ENCODE measurements at regions not wholly inside any gene's neighbourhood (a gene's known extent, or its start where the extent isn't known, plus 50 kb on each side); places are given as distances from the start of the nearest gene placed in this dataset.

- no peak overlapping the region for H2AK5ac ChIP-seq (ENCODE audit: low read length)
- H3K4ac ChIP-seq (ENCODE audit: low read depth, low read length) = no peak overlapping the region
- no peak overlapping the region for H4K8ac ChIP-seq (ENCODE audit: low read depth, low read length)
- no CpG with 5 or more reads among the region's 5 CpGs for WGBS (ENCODE audit: extremely low coverage, insufficient coverage, low lambda C conversion rate)
- no peak for DNase-seq
- no peaks in the 10 kb centered on the region for H3K36me3 ChIP-seq (ENCODE audit: control insufficient read depth, insufficient read depth, low read length)
- H3K4me3 ChIP-seq (ENCODE audit: low read length) = no peak overlapping the region
- no peak overlapping the region for H3K9ac ChIP-seq (ENCODE audit: low read length)
- no peaks in the 10 kb centered on the region for H3K79me1 ChIP-seq (ENCODE audit: low read length)
- H2BK120ac ChIP-seq (ENCODE audit: low read depth, low read length) = no peak overlapping the region
- no peak overlapping the region for H4K5ac ChIP-seq (ENCODE audit: low read length)
- no peak overlapping the region for H2BK5ac ChIP-seq (ENCODE audit: low read length)
- no peak overlapping the region for H3K4me2 ChIP-seq (ENCODE audit: low read length)
- H3K27ac ChIP-seq (ENCODE audit: low read depth, low read length) = no peak overlapping the region
- H3K56ac ChIP-seq (ENCODE audit: low read length) = no peak overlapping the region
- no peaks in the 10 kb centered on the region for H3K79me2 ChIP-seq (ENCODE audit: control insufficient read depth, insufficient read depth, low read length)
- no peak overlapping the region for H2BK15ac ChIP-seq (replicated peaks; ENCODE audit: low read depth)
- no peaks in the 10 kb centered on the region for H3K27me3 ChIP-seq (ENCODE audit: insufficient read depth, low read length, poor library complexity)
- H3K23ac ChIP-seq (ENCODE audit: low read length) = no peak overlapping the region
- no peak overlapping the region for H3K18ac ChIP-seq (ENCODE audit: low read length)
- H3K4me1 ChIP-seq (ENCODE audit: control insufficient read depth, low read depth, low read length) = peaks cover 3% of the 10 kb centered on the region
Measured at GRCh38 chr2:36253086-36253485, 102.5 kb upstream of the CRIM1 start.

- Histone ChIP-seq H4K5ac (ENCODE audit: low read length) (no peak overlapping the region), H3K27me3 (ENCODE audit: insufficient read depth, low read length, poor library complexity) (no peaks in the 10 kb centered on the region), H3K36me3 (ENCODE audit: control insufficient read depth, insufficient read depth, low read length) (no peaks in the 10 kb centered on the region), H3K4ac (ENCODE audit: low read depth, low read length) (no peak overlapping the region), H2BK5ac (ENCODE audit: low read length) (no peak overlapping the region), H3K4me3 (ENCODE audit: low read length) (no peak overlapping the region), H3K4me1 (ENCODE audit: control insufficient read depth, low read depth, low read length) (no peaks in the 10 kb centered on the region), H2BK120ac (ENCODE audit: low read depth, low read length) (no peak overlapping the region), H3K9ac (ENCODE audit: low read length) (no peak overlapping the region), H4K8ac (ENCODE audit: low read depth, low read length) (no peak overlapping the region), H3K79me2 (ENCODE audit: control insufficient read depth, insufficient read depth, low read length) (no peaks in the 10 kb centered on the region), H2AK5ac (ENCODE audit: low read length) (no peak overlapping the region), H3K56ac (ENCODE audit: low read length) (no peak overlapping the region), H2BK15ac (replicated peaks; ENCODE audit: low read depth) (no peak overlapping the region), H3K18ac (ENCODE audit: low read length) (no peak overlapping the region), H3K79me1 (ENCODE audit: low read length) (no peaks in the 10 kb centered on the region), H3K27ac (ENCODE audit: low read depth, low read length) (no peak overlapping the region), H3K23ac (ENCODE audit: low read length) (no peak overlapping the region), H3K4me2 (ENCODE audit: low read length) (no peak overlapping the region)
- WGBS (ENCODE audit: extremely low coverage, insufficient coverage, low lambda C conversion rate) = no CpG with 5 or more reads among the region's 2 CpGs
- DNase-seq = no peak
Measured at GRCh38 chr2:36246320-36246990, 109.1 kb upstream of the CRIM1 start.

DNA sequence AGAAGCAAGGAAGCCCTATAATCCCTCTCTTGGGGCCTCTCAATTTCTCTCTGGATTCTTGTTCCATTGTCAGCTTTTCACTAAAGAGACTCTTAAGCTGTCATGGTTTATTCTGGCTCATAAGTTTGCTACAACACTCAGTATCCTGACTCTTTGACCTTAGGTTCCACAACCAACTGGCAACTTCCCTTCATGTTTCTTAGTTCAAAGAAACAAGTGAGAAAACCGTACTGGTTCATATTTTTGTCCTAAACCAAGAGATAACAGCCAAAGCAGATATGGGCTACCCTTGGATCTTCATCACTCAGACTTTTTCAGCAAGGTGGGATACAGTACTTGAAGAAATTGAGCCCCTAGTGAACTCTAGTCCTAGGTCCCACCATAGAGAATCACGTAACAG lies 109.9 kb upstream of the CRIM1 start:
- H3K79me2 ChIP-seq (ENCODE audit: control insufficient read depth, insufficient read depth, low read length) = no peaks in the 10 kb centered on the region
- no peaks in the 10 kb centered on the region for H3K36me3 ChIP-seq (ENCODE audit: control insufficient read depth, insufficient read depth, low read length)
- H2BK120ac ChIP-seq (ENCODE audit: low read depth, low read length) = no peak overlapping the region
- no peak overlapping the region for H3K18ac ChIP-seq (ENCODE audit: low read length)
- H3K4me2 ChIP-seq (ENCODE audit: low read length) = no peak overlapping the region
- H3K4ac ChIP-seq (ENCODE audit: low read depth, low read length) = no peak overlapping the region
- H4K5ac ChIP-seq (ENCODE audit: low read length) = no peak overlapping the region
- H3K27ac ChIP-seq (ENCODE audit: low read depth, low read length) = no peak overlapping the region
- H3K9ac ChIP-seq (ENCODE audit: low read length) = no peak overlapping the region
- no peak overlapping the region for H2AK5ac ChIP-seq (ENCODE audit: low read length)
- H3K79me1 ChIP-seq (ENCODE audit: low read length) = no peaks in the 10 kb centered on the region
- DNase-seq = no peak
- H2BK15ac ChIP-seq (replicated peaks; ENCODE audit: low read depth) = no peak overlapping the region
- no peak overlapping the region for H2BK5ac ChIP-seq (ENCODE audit: low read length)
- no peak overlapping the region for H3K23ac ChIP-seq (ENCODE audit: low read length)
- no CpG with 5 or more reads among the region's 2 CpGs for WGBS (ENCODE audit: extremely low coverage, insufficient coverage, low lambda C conversion rate)
- no peak overlapping the region for H3K4me3 ChIP-seq (ENCODE audit: low read length)
- no peak overlapping the region for H3K56ac ChIP-seq (ENCODE audit: low read length)
- H4K8ac ChIP-seq (ENCODE audit: low read depth, low read length) = no peak overlapping the region
- no peaks in the 10 kb centered on the region for H3K4me1 ChIP-seq (ENCODE audit: control insufficient read depth, low read depth, low read length)
- no peaks in the 10 kb centered on the region for H3K27me3 ChIP-seq (ENCODE audit: insufficient read depth, low read length, poor library complexity)

GRCh38 chr2:36238106-36238505 lies 117.5 kb upstream of the CRIM1 start:
- Histone ChIP-seq H3K36me3 (ENCODE audit: control insufficient read depth, insufficient read depth, low read length) (no peaks in the 10 kb centered on the region), H4K8ac (ENCODE audit: low read depth, low read length) (no peak overlapping the region), H3K9ac (ENCODE audit: low read length) (no peak overlapping the region)

DNA sequence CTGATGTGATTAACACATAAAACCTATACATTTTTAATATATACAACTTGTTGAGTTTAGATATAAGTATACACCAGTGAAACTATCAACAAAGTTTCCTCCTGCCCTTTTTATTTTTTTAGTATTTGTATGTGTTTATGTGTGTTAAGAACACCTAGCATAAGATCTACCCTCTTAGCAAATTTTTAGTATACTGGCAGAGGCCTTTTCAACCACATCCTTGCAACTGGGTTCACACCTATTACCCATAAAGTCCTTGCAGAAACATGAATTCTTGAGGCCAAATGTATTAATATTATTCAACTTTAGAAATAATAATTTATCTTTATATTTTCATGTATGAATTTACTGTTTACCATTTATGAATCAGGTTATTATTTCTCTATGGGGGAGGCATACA lies 119.7 kb upstream of the CRIM1 start:
- Histone ChIP-seq H3K18ac (ENCODE audit: low read length) (no peak overlapping the region), H3K36me3 (ENCODE audit: control insufficient read depth, insufficient read depth, low read length) (no peaks in the 10 kb centered on the region), H4K5ac (ENCODE audit: low read length) (no peak overlapping the region), H3K79me2 (ENCODE audit: control insufficient read depth, insufficient read depth, low read length) (no peaks in the 10 kb centered on the region), H3K4me2 (ENCODE audit: low read length) (no peak overlapping the region), H2BK5ac (ENCODE audit: low read length) (no peak overlapping the region), H2AK5ac (ENCODE audit: low read length) (no peak overlapping the region), H3K56ac (ENCODE audit: low read length) (no peak overlapping the region), H3K23ac (ENCODE audit: low read length) (no peak overlapping the region), H3K79me1 (ENCODE audit: low read length) (no peaks in the 10 kb centered on the region), H2BK120ac (ENCODE audit: low read depth, low read length) (no peak overlapping the region), H4K8ac (ENCODE audit: low read depth, low read length) (no peak overlapping the region), H2BK15ac (replicated peaks; ENCODE audit: low read depth) (no peak overlapping the region), H3K4me3 (ENCODE audit: low read length) (no peak overlapping the region), H3K9ac (ENCODE audit: low read length) (no peak overlapping the region), H3K27me3 (ENCODE audit: insufficient read depth, low read length, poor library complexity) (no peaks in the 10 kb centered on the region), H3K27ac (ENCODE audit: low read depth, low read length) (no peak overlapping the region), H3K4ac (ENCODE audit: low read depth, low read length) (no peak overlapping the region), H3K4me1 (ENCODE audit: control insufficient read depth, low read depth, low read length) (no peaks in the 10 kb centered on the region)
- DNase-seq = no peak

More at GRCh38 chr2:36238106-36238505, 117.5 kb upstream of the CRIM1 start:
- no peak overlapping the region for H4K5ac ChIP-seq (ENCODE audit: low read length)
- H2BK5ac ChIP-seq (ENCODE audit: low read length) = no peak overlapping the region
- H3K79me2 ChIP-seq (ENCODE audit: control insufficient read depth, insufficient read depth, low read length) = no peaks in the 10 kb centered on the region
- H2BK120ac ChIP-seq (ENCODE audit: low read depth, low read length) = no peak overlapping the region
- H3K4ac ChIP-seq (ENCODE audit: low read depth, low read length) = no peak overlapping the region
- no peaks in the 10 kb centered on the region for H3K4me1 ChIP-seq (ENCODE audit: control insufficient read depth, low read depth, low read length)
- no CpG with 5 or more reads among the region's 6 CpGs for WGBS (ENCODE audit: extremely low coverage, insufficient coverage, low lambda C conversion rate)
- no peak overlapping the region for H2AK5ac ChIP-seq (ENCODE audit: low read length)
- DNase-seq = no peak
- H3K27ac ChIP-seq (ENCODE audit: low read depth, low read length) = no peak overlapping the region
- no peaks in the 10 kb centered on the region for H3K27me3 ChIP-seq (ENCODE audit: insufficient read depth, low read length, poor library complexity)
- H3K4me3 ChIP-seq (ENCODE audit: low read length) = no peak overlapping the region
- no peak overlapping the region for H2BK15ac ChIP-seq (replicated peaks; ENCODE audit: low read depth)
- H3K56ac ChIP-seq (ENCODE audit: low read length) = no peak overlapping the region
- H3K79me1 ChIP-seq (ENCODE audit: low read length) = no peaks in the 10 kb centered on the region
- no peak overlapping the region for H3K23ac ChIP-seq (ENCODE audit: low read length)
- no peak overlapping the region for H3K4me2 ChIP-seq (ENCODE audit: low read length)
- no peak overlapping the region for H3K18ac ChIP-seq (ENCODE audit: low read length)

GRCh38 chr2:36235426-36235825 lies 120.2 kb upstream of the CRIM1 start:
- Histone ChIP-seq H3K4me3 (ENCODE audit: low read length) (no peak overlapping the region), H3K79me1 (ENCODE audit: low read length) (no peaks in the 10 kb centered on the region), H3K4me2 (ENCODE audit: low read length) (no peak overlapping the region), H2BK15ac (replicated peaks; ENCODE audit: low read depth) (no peak overlapping the region), H3K79me2 (ENCODE audit: control insufficient read depth, insufficient read depth, low read length) (no peaks in the 10 kb centered on the region), H3K27ac (ENCODE audit: low read depth, low read length) (no peak overlapping the region), H2BK5ac (ENCODE audit: low read length) (no peak overlapping the region), H2AK5ac (ENCODE audit: low read length) (no peak overlapping the region), H4K8ac (ENCODE audit: low read depth, low read length) (no peak overlapping the region), H3K9ac (ENCODE audit: low read length) (no peak overlapping the region), H3K4me1 (ENCODE audit: control insufficient read depth, low read depth, low read length) (no peaks in the 10 kb centered on the region), H3K23ac (ENCODE audit: low read length) (no peak overlapping the region), H3K18ac (ENCODE audit: low read length) (no peak overlapping the region), H3K56ac (ENCODE audit: low read length) (no peak overlapping the region), H4K5ac (ENCODE audit: low read length) (no peak overlapping the region), H3K27me3 (ENCODE audit: insufficient read depth, low read length, poor library complexity) (no peaks in the 10 kb centered on the region), H3K36me3 (ENCODE audit: control insufficient read depth, insufficient read depth, low read length) (no peaks in the 10 kb centered on the region), H2BK120ac (ENCODE audit: low read depth, low read length) (no peak overlapping the region), H3K4ac (ENCODE audit: low read depth, low read length) (no peak overlapping the region)
- WGBS (ENCODE audit: extremely low coverage, insufficient coverage, low lambda C conversion rate) = no CpG with 5 or more reads among the region's 3 CpGs
- peak; percentile 66 for DNase-seq
